CD8-positive, alpha-beta memory T cell (primary cell): ENCODE measurements at regions not wholly inside any gene's neighbourhood (a gene's known extent, or its start where the extent isn't known, plus 50 kb on each side); places are given as distances from the start of the nearest gene placed in this dataset.

ENCODE experiments used
- CTCF ChIA-PET: fragments of 350-600 bp; sonication (Branson Sonifier 250); formaldehyde crosslinking; loops from one replicate; lab custom pipeline; 2021; ENCODE audit warnings: antibody characterized with exemption; lab: Charles Lee
- POLR2A ChIA-PET: fragments of 350-600 bp; sonication (Branson Sonifier 250); formaldehyde crosslinking; loops from one replicate; lab custom pipeline; 2021; ENCODE audit warnings: antibody characterized with exemption; lab: Charles Lee
- DNase-seq, 5 donors: peaks; one replicate each; pipeline versions ENCODE4 v3.0.0 to v3.0.0-alpha.2; 2020 to 2022; ENCODE audit warnings: mixed read lengths in 1 of 5
- H3K27ac ChIP-seq: one replicate; pipeline ENCODE4 v1.7.0; 2013; ENCODE audit warnings: low read depth, mild to moderate bottlenecking, low read length, moderate library complexity
- H3K27me3 ChIP-seq: 2 replicates; pipeline ENCODE4 v1.7.0; 2013; ENCODE audit warnings: low read length, mild to moderate bottlenecking; ENCODE audit not compliant: insufficient read depth, poor library complexity, severe bottlenecking
- H3K36me3 ChIP-seq: 2 replicates; pipeline ENCODE4 v1.7.0; 2013; ENCODE audit warnings: mild to moderate bottlenecking, low read length, moderate library complexity; ENCODE audit not compliant: insufficient read depth
- H3K4me1 ChIP-seq: 2 replicates; pipeline ENCODE4 v1.7.0; 2013; ENCODE audit warnings: mild to moderate bottlenecking, low read length, moderate library complexity; ENCODE audit not compliant: insufficient read depth
- H3K4me3 ChIP-seq: 2 replicates; pipeline ENCODE4 v1.7.0; 2013; ENCODE audit warnings: mild to moderate bottlenecking, low read length
- H3K9me3 ChIP-seq: 2 replicates; pipeline ENCODE4 v1.7.0; 2013; ENCODE audit warnings: mild to moderate bottlenecking, low read length
- H3K27ac Mint-ChIP-seq, 8 donors: one replicate each; pipeline ENCODE4 v1.8.0; 2020 to 2021; ENCODE audit warnings: mixed read lengths in 8 of 8, mild to moderate bottlenecking in 6 of 8, inconsistent platforms in 3 of 8, moderate library complexity in 3 of 8
- H3K27me3 Mint-ChIP-seq, 2 donors: one replicate each; pipeline ENCODE4 v1.8.0; 2020 to 2021; ENCODE audit warnings: mixed read lengths in 2 of 2, mild to moderate bottlenecking in 1 of 2, moderate library complexity in 1 of 2
- H3K36me3 Mint-ChIP-seq, 3 donors: one replicate each; pipeline ENCODE4 v1.8.0; 2020 to 2021; ENCODE audit warnings: mixed read lengths in 3 of 3, inconsistent platforms in 1 of 3, mild to moderate bottlenecking in 1 of 3
- H3K4me1 Mint-ChIP-seq, 3 donors: one replicate each; pipeline ENCODE4 v1.8.0; 2020 to 2021; ENCODE audit warnings: mixed read lengths in 3 of 3, inconsistent platforms in 1 of 3, mild to moderate bottlenecking in 1 of 3
- H3K4me3 Mint-ChIP-seq, 7 donors: one replicate each; pipeline ENCODE4 v1.8.0; 2020 to 2021; ENCODE audit warnings: mixed read lengths in 7 of 7, mild to moderate bottlenecking in 6 of 7, moderate library complexity in 4 of 7, inconsistent platforms in 2 of 7
- H3K9me3 Mint-ChIP-seq, 5 donors: one replicate each; pipeline ENCODE4 v1.8.0; 2020 to 2022; ENCODE audit warnings: mixed read lengths in 5 of 5, mild to moderate bottlenecking in 3 of 5, moderate library complexity in 2 of 5, inconsistent platforms in 1 of 5

DNA sequence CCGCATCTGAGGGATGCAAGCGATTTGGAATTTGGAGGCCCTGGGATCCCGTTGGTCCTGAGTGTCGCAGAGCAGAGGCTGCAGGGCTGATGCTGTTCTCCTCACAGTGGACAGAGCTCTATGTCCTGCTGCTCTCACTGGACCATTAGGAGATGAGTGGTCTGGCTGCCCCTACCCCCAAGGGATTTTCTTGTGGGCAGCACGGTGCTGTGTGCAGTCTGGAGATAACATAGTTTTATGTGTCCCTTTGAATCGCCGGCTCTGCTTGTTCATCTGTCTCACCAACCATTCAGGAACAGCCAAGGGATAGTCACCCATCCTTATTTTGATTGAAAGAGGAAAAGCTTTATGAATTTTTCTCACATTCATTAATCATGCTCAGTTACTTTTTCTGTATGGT, 49.9 kb downstream of the CHRM3 start:
- no peaks in the 10 kb centered on the region for H3K36me3 Mint-ChIP-seq
- POLR2A ChIA-PET, result no interaction called here
- no peak for DNase-seq
- CTCF ChIA-PET, result no interaction called here
- no peak overlapping the region for H3K4me3 ChIP-seq
- H3K27me3 ChIP-seq, result no peaks in the 10 kb centered on the region
- no peaks in the 10 kb centered on the region for H3K4me1 Mint-ChIP-seq
- H3K4me1 ChIP-seq, result no peaks in the 10 kb centered on the region
- H3K9me3 Mint-ChIP-seq, result no peaks in the 10 kb centered on the region
- no peak overlapping the region for H3K27ac Mint-ChIP-seq
- no peak overlapping the region for H3K4me3 Mint-ChIP-seq
- H3K27me3 Mint-ChIP-seq, result peaks cover 0 to 6% of the 10 kb centered on the region in 2 donors
- no peaks in the 10 kb centered on the region for H3K36me3 ChIP-seq
- H3K9me3 ChIP-seq, result no peaks in the 10 kb centered on the region
- no peak overlapping the region for H3K27ac ChIP-seq

DNA sequence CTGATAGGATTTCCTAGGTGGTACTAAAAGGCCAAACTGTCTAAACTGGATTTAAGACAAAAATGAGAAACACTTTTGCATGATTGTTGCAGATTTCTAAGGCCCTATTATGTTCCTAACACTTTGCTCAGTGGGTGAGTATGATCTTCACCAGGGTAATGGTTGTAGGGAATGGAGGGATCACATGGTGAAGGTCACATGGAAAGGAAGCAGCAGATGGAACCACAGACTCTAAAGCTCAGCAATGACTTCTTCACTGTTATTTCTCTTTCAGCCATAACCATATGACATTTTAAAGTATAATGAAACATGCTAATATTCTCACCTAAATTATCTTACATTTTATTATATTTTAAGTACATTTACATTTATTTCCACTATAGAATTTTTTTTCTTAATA, 51.5 kb downstream of the CHRM3 start:
- POLR2A ChIA-PET, result no interaction called here
- Mint-ChIP-seq H3K27me3 (peaks cover 0 to 17% of the 10 kb centered on the region in 2 donors), H3K4me1 (no peaks in the 10 kb centered on the region), H3K9me3 (no peaks in the 10 kb centered on the region), H3K36me3 (no peaks in the 10 kb centered on the region), H3K27ac (no peak overlapping the region), H3K4me3 (no peak overlapping the region)
- Histone ChIP-seq H3K36me3 (no peaks in the 10 kb centered on the region), H3K4me1 (no peaks in the 10 kb centered on the region), H3K9me3 (no peaks in the 10 kb centered on the region), H3K27me3 (no peaks in the 10 kb centered on the region), H3K4me3 (no peak overlapping the region), H3K27ac (no peak overlapping the region)
- CTCF ChIA-PET, result no interaction called here
- no peak for DNase-seq

DNA sequence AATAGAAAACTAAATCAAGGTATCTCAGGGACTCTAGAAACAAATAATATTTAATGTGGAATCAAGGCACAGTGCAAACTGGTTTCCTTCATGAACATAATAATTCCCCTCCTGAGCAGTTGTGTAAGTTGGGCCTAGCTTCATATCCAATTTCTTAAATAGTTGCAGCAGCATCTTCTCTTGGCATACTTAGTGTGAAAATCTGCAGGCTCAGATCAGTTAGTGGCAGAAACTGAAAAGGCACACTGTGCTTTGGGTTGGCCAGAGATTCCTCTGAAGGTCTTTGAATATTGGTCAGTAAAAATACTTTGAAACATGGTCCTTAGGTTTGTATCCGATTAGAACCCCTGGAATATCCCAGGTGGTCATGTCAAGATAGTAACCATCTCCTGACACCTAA, 52.5 kb downstream of the CHRM3 start:
- Histone ChIP-seq H3K27me3 (no peaks in the 10 kb centered on the region), H3K27ac (no peak overlapping the region), H3K36me3 (no peaks in the 10 kb centered on the region), H3K4me1 (no peaks in the 10 kb centered on the region), H3K9me3 (no peaks in the 10 kb centered on the region), H3K4me3 (no peak overlapping the region)
- Mint-ChIP-seq H3K4me1 (no peaks in the 10 kb centered on the region), H3K4me3 (no peak overlapping the region), H3K9me3 (no peaks in the 10 kb centered on the region), H3K36me3 (no peaks in the 10 kb centered on the region), H3K27ac (no peak overlapping the region), H3K27me3 (peaks cover 0 to 17% of the 10 kb centered on the region in 2 donors)
- DNase-seq, result no peak
- POLR2A ChIA-PET, result no interaction called here
- CTCF ChIA-PET, result no interaction called here

DNA sequence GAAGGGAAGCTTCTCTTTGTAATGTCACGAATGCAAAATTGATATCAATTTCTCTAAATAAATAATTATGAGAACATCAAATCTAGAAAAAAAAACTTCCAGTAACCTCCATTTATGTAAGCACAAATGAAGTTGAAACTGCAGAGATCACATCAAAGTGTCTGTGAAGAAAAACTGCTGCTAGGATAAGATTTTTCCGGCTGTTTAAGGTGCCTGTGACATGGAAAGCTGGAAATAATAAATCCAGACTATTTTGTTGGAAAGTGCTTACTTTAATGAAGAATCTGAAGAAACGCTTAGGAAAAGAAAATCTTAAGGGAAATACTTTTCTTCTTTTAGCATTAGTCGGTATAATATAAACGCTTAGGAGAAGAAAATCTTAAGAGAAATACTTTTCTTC, 57.0 kb downstream of the CHRM3 start:
- H3K27ac Mint-ChIP-seq, result no peak overlapping the region
- Histone ChIP-seq H3K27me3 (no peaks in the 10 kb centered on the region), H3K4me3 (no peak overlapping the region), H3K27ac (no peak overlapping the region), H3K9me3 (no peaks in the 10 kb centered on the region), H3K36me3 (no peaks in the 10 kb centered on the region), H3K4me1 (no peaks in the 10 kb centered on the region)
- H3K27me3 Mint-ChIP-seq, result peaks cover 0 to 17% of the 10 kb centered on the region in 2 donors
- ChIA-PET POLR2A (no interaction called here), CTCF (no interaction called here)
- no peaks in the 10 kb centered on the region for H3K4me1 Mint-ChIP-seq
- no peaks in the 10 kb centered on the region for H3K36me3 Mint-ChIP-seq
- DNase-seq, result no peak
- H3K4me3 Mint-ChIP-seq, result no peak overlapping the region
- no peaks in the 10 kb centered on the region for H3K9me3 Mint-ChIP-seq

DNA sequence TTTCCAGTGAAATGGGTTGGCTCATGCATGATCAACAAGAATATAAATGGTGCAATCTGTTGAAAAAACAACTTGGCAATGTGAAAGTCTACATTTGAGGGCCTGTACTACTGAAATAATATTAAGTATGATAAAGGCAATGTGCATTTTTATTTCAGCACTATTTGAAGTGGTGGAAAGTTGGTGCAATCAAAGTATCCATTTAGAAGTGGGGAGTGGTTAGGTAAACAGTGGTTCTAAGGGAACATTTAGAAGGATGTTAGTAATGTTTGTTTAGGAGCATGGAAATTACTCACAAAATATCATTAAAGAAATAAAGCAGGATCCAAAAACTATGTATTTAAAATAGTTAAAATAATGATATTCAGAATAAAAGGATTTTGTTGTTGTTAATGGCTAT, 60.2 kb downstream of the CHRM3 start:
- ChIA-PET CTCF (no interaction called here), POLR2A (no interaction called here)
- H3K4me1 ChIP-seq, result no peaks in the 10 kb centered on the region
- Mint-ChIP-seq H3K4me1 (no peaks in the 10 kb centered on the region), H3K4me3 (no peak overlapping the region), H3K27me3 (peaks cover 0 to 8% of the 10 kb centered on the region in 2 donors), H3K27ac (no peak overlapping the region), H3K9me3 (no peaks in the 10 kb centered on the region), H3K36me3 (no peaks in the 10 kb centered on the region)
- H3K27me3 ChIP-seq, result no peaks in the 10 kb centered on the region
- no peaks in the 10 kb centered on the region for H3K9me3 ChIP-seq
- no peak overlapping the region for H3K27ac ChIP-seq
- no peaks in the 10 kb centered on the region for H3K36me3 ChIP-seq
- no peak overlapping the region for H3K4me3 ChIP-seq
- DNase-seq, result no peak

DNA sequence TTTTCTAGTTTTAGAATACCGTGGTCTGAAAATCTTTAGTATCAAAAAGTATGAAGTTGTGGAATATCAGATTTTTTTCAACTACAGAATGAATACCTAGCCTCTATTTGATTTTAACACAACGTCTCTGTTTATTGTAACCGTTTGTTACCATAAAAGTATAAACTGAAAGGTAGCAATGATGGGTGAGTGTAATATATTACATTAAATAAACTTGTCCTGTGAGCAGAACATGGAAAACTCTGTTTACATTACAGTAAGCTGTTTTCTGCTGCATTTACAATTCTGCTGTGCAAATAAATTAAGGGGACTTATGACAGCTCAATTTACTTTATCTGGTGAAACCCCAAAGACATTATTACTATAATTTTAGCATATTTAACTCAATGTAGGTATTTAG, 62.5 kb downstream of the CHRM3 start:
- no peaks in the 10 kb centered on the region for H3K36me3 ChIP-seq
- Mint-ChIP-seq H3K27me3 (no peaks in the 10 kb centered on the region), H3K9me3 (no peaks in the 10 kb centered on the region), H3K4me1 (no peaks in the 10 kb centered on the region), H3K4me3 (no peak overlapping the region), H3K36me3 (no peaks in the 10 kb centered on the region), H3K27ac (no peak overlapping the region)
- no peaks in the 10 kb centered on the region for H3K27me3 ChIP-seq
- H3K27ac ChIP-seq, result no peak overlapping the region
- ChIA-PET POLR2A (no interaction called here), CTCF (no interaction called here)
- DNase-seq, result no peak
- H3K4me3 ChIP-seq, result no peak overlapping the region
- H3K9me3 ChIP-seq, result no peaks in the 10 kb centered on the region
- no peaks in the 10 kb centered on the region for H3K4me1 ChIP-seq

DNA sequence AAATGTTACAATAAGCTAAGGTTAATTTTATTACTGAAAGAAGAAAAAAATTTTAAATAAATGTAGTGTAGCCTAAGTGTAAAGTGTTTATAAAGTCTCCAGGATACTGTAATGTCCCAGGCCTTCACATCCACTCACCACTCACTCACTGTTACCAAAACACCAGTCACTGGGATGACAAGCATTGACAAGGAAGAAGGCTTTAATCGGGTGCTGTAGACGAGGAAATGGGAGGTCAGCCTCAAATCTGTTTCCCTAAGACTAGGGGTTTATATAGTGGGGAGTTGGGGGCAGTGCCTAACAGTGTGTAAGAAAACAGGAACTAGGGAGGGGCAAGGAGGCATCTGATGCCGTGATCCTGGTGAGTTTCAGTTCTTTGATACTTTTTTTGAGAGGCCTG, 69.4 kb downstream of the CHRM3 start:
- POLR2A ChIA-PET, result no interaction called here
- Histone ChIP-seq H3K27me3 (no peaks in the 10 kb centered on the region), H3K4me3 (no peak overlapping the region), H3K9me3 (no peaks in the 10 kb centered on the region), H3K4me1 (no peaks in the 10 kb centered on the region), H3K36me3 (no peaks in the 10 kb centered on the region), H3K27ac (no peak overlapping the region)
- H3K4me3 Mint-ChIP-seq, result no peak overlapping the region
- no peaks in the 10 kb centered on the region for H3K36me3 Mint-ChIP-seq
- CTCF ChIA-PET, result no interaction called here
- H3K27ac Mint-ChIP-seq, result no peak overlapping the region
- H3K4me1 Mint-ChIP-seq, result peaks cover 0 to 18% (median 7%) of the 10 kb centered on the region in 3 donors
- H3K9me3 Mint-ChIP-seq, result peaks cover 0 to 6% (median 3%) of the 10 kb centered on the region in 5 donors
- peaks cover 0 to 3% of the 10 kb centered on the region in 2 donors for H3K27me3 Mint-ChIP-seq
- DNase-seq, result no peak

DNA sequence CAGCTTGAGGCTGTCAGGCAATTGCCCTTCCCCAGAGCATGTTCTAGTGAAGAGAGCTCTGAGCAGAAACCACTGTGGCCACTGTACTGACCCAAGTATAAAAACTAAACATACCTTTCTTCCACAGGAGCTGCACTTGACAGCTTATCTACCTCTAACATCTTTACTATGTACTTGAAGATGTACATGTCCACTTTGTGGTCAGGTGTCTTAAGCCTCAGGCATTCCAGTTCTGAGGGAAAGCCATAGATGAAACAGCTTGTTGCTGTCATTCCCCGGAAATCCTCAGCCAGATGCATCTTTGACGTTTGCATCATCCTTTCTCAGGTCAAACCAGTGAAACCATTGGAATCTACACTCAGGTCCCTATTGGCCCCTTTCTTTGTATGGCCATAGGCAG, 70.4 kb downstream of the CHRM3 start:
- no peak overlapping the region for H3K27ac Mint-ChIP-seq
- Histone ChIP-seq H3K36me3 (no peaks in the 10 kb centered on the region), H3K27ac (no peak overlapping the region), H3K4me3 (no peak overlapping the region), H3K4me1 (no peaks in the 10 kb centered on the region), H3K9me3 (no peaks in the 10 kb centered on the region), H3K27me3 (no peaks in the 10 kb centered on the region)
- DNase-seq, result no peak
- H3K36me3 Mint-ChIP-seq, result no peaks in the 10 kb centered on the region
- peaks cover 0 to 6% (median 3%) of the 10 kb centered on the region in 5 donors for H3K9me3 Mint-ChIP-seq
- POLR2A ChIA-PET, result no interaction called here
- CTCF ChIA-PET, result no interaction called here
- peaks cover 0 to 3% of the 10 kb centered on the region in 2 donors for H3K27me3 Mint-ChIP-seq
- peaks cover 0 to 18% (median 7%) of the 10 kb centered on the region in 3 donors for H3K4me1 Mint-ChIP-seq
- no peak overlapping the region for H3K4me3 Mint-ChIP-seq
